ENCODE measurements at regions not wholly inside any gene's neighbourhood (a gene's known extent, or its start where the extent isn't known, plus 50 kb on each side); places are given as distances from the start of the nearest gene placed in this dataset.

DNA sequence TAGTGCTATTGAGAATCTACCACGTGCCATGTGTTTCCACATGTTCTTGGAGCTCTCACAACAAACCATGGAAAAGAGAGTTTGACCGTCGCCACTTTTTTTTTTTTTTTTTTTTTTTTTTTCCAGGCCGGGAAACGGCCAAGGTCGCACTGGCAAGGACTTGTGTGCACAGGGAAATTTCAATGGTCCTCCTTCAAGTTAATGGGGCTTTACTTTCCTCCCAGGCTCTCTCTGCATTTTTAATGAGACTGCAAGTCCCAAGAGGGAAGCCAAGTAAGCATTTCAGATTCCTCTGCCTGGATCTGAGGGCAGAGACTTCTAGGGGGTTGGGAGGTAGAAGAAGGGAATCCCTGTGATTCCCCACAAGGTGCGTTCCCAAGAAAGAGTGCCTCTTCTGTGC lies 94.7 kb upstream of the MPHOSPH6 start:
- no peak overlapping the region for H3K27ac ChIP-seq
- H3K9ac ChIP-seq, result no peak overlapping the region
- H4K20me1 ChIP-seq, result no peaks in the 10 kb centered on the region
- TF ChIP-seq Cebpa-rat (IDR thresholded peaks at IDR 0.05), result no peak
- H3K4me1 ChIP-seq, result no peaks in the 10 kb centered on the region
- no peak overlapping the region for H3K4me3 ChIP-seq
- H3K36me3 ChIP-seq, result no peaks in the 10 kb centered on the region
- peaks cover 10% of the 10 kb centered on the region for H3K9me3 ChIP-seq
- H3K4me2 ChIP-seq, result no peak overlapping the region
- no peaks in the 10 kb centered on the region for H3K27me3 ChIP-seq

- H3K9me3 ChIP-seq, result peaks cover 17% of the 10 kb centered on the region
- no peak for TF ChIP-seq Cebpa-rat (IDR thresholded peaks at IDR 0.05)
- no peaks in the 10 kb centered on the region for H3K4me1 ChIP-seq
- H3K4me3 ChIP-seq, result no peak overlapping the region
- H4K20me1 ChIP-seq, result no peaks in the 10 kb centered on the region
- H3K4me2 ChIP-seq, result no peak overlapping the region
- H3K27ac ChIP-seq, result no peak overlapping the region
- no peak overlapping the region for H3K9ac ChIP-seq
- no peaks in the 10 kb centered on the region for H3K36me3 ChIP-seq
- H3K27me3 ChIP-seq, result no peaks in the 10 kb centered on the region
Observed at GRCh38 chr16:82263521-82264143, 93.6 kb upstream of the MPHOSPH6 start.

DNA sequence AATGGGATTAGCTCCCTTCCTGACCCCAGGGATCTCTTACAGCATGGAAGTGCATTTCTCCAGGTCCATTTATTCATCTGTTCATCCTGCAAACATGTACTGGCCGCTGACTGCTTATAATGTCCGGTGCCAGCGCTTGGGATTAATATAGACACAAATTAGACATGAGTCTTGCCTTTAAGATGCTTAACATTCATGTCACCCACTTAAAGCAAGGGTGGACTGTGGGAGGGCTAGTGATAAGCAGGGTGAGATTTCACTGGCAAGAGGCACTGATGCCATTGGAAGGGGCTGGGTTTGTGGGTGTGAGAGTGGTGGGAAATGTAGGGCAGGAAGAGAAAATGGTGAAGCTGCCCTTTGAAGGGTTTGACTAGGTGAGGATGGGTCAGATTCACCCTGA lies 92.2 kb upstream of the MPHOSPH6 start:
- no peaks in the 10 kb centered on the region for H3K36me3 ChIP-seq
- H3K9ac ChIP-seq, result no peak overlapping the region
- TF ChIP-seq Cebpa-rat (IDR thresholded peaks at IDR 0.05), result no peak
- H3K9me3 ChIP-seq, result peaks cover 17% of the 10 kb centered on the region
- no peaks in the 10 kb centered on the region for H4K20me1 ChIP-seq
- H3K27ac ChIP-seq, result no peak overlapping the region
- no peaks in the 10 kb centered on the region for H3K4me1 ChIP-seq
- H3K4me2 ChIP-seq, result no peak overlapping the region
- no peaks in the 10 kb centered on the region for H3K27me3 ChIP-seq
- no peak overlapping the region for H3K4me3 ChIP-seq

DNA sequence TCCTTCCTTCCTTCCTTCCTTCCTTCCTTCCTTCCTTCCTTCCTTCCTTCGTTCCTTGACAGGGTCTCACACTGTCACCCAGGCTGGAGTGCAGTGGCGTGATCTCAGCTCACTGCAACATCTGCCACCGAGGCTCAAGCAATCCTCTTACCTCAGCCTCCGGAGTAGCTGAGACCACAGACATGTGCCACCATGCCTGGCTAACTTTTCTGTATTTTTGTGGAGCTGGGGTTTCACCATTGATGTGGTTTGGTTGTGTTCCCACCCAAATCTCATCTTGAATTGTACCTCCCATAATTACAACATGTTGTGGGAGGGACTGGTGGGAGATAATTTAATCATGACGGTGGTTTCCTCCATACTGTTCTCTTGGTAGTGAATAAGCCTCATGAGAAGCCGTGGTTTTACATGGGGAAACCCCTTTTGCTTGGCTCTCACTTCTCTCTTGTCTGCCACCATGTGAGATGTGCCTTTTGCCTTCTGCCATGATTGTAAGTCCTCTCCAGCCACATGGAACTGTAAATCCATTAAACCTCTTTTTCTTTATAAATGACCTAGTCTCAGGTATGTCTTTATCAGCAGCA lies 90.3 kb upstream of the MPHOSPH6 start:
- Histone ChIP-seq H3K27me3 (no peaks in the 10 kb centered on the region), H3K27ac (no peak overlapping the region), H3K36me3 (no peaks in the 10 kb centered on the region), H4K20me1 (no peaks in the 10 kb centered on the region), H3K4me2 (no peak overlapping the region), H3K4me3 (no peak overlapping the region), H3K9ac (no peak overlapping the region), H3K4me1 (no peaks in the 10 kb centered on the region), H3K9me3 (peaks cover 17% of the 10 kb centered on the region)
- no peak for TF ChIP-seq Cebpa-rat (IDR thresholded peaks at IDR 0.05)

GRCh38 chr16:82259731-82260130 lies 89.7 kb upstream of the MPHOSPH6 start:
- Histone ChIP-seq H4K20me1 (no peaks in the 10 kb centered on the region), H3K4me3 (no peak overlapping the region), H3K27ac (no peak overlapping the region), H3K36me3 (no peaks in the 10 kb centered on the region), H3K27me3 (no peaks in the 10 kb centered on the region), H3K9ac (no peak overlapping the region), H3K4me1 (no peaks in the 10 kb centered on the region), H3K9me3 (peaks cover 17% of the 10 kb centered on the region), H3K4me2 (no peak overlapping the region)
- no peak for TF ChIP-seq Cebpa-rat (IDR thresholded peaks at IDR 0.05)

DNA sequence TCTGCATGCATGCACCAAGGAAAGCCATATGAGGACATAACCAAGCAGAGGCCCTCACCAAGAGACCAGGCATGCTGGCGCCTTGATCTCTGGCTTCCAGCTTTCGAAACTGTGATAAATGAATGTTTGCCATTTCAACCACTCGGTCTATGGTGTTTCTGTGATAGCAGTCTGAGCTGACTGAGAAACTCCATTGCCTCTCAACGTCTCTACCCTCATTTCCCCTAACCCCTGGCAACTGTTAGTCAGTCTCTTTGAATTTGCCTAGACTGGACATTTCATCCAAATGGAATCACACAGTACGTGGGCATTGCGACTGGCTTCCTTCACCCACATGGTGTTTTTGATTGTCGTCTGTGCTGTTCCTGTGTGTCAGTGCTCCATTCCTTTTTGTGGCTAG lies 88.0 kb upstream of the MPHOSPH6 start:
- Histone ChIP-seq H3K27ac (no peak overlapping the region), H3K9me3 (peaks cover 17% of the 10 kb centered on the region), H3K4me1 (no peaks in the 10 kb centered on the region), H3K4me2 (no peak overlapping the region), H4K20me1 (no peaks in the 10 kb centered on the region), H3K9ac (no peak overlapping the region), H3K36me3 (no peaks in the 10 kb centered on the region), H3K27me3 (no peaks in the 10 kb centered on the region), H3K4me3 (no peak overlapping the region)
- TF ChIP-seq Cebpa-rat (IDR thresholded peaks at IDR 0.05), result no peak

GRCh38 chr16:82252582-82252981 lies 82.6 kb upstream of the MPHOSPH6 start:
- no peak overlapping the region for H3K9ac ChIP-seq

GRCh38 chr16:82248677-82249076 lies 78.7 kb upstream of the MPHOSPH6 start:
- Histone ChIP-seq H3K4me2 (no peak overlapping the region), H3K9ac (no peak overlapping the region), H4K20me1 (no peaks in the 10 kb centered on the region), H3K36me3 (no peaks in the 10 kb centered on the region), H3K9me3 (peaks cover 8% of the 10 kb centered on the region; the same call in 1 of the 2 replicates), H3K4me1 (no peaks in the 10 kb centered on the region), H3K4me3 (no peak overlapping the region), H3K27ac (no peak overlapping the region), H3K27me3 (no peaks in the 10 kb centered on the region)
- no peak for TF ChIP-seq Cebpa-rat (IDR thresholded peaks at IDR 0.05)

More at GRCh38 chr16:82252582-82252981, 82.6 kb upstream of the MPHOSPH6 start:
- Histone ChIP-seq H3K27me3 (no peaks in the 10 kb centered on the region), H4K20me1 (no peaks in the 10 kb centered on the region), H3K4me3 (no peak overlapping the region), H3K4me2 (no peak overlapping the region), H3K9me3 (no peaks in the 10 kb centered on the region), H3K27ac (no peak overlapping the region), H3K36me3 (no peaks in the 10 kb centered on the region), H3K4me1 (no peaks in the 10 kb centered on the region)
- TF ChIP-seq Cebpa-rat (IDR thresholded peaks at IDR 0.05), result no peak

- no peak overlapping the region for H3K9ac ChIP-seq
- TF ChIP-seq Cebpa-rat (IDR thresholded peaks at IDR 0.05), result no peak
- no peaks in the 10 kb centered on the region for H4K20me1 ChIP-seq
Observed at GRCh38 chr16:82248012-82248656, 78.1 kb upstream of the MPHOSPH6 start.

GRCh38 chr16:82242201-82242600 lies 72.2 kb upstream of the MPHOSPH6 start:
- Histone ChIP-seq H3K9me3 (peaks cover 12% of the 10 kb centered on the region; the same call in 1 of the 2 replicates), H3K4me3 (no peak overlapping the region), H3K4me1 (no peaks in the 10 kb centered on the region), H4K20me1 (no peaks in the 10 kb centered on the region), H3K4me2 (no peak overlapping the region), H3K36me3 (no peaks in the 10 kb centered on the region), H3K27ac (no peak overlapping the region), H3K27me3 (no peaks in the 10 kb centered on the region), H3K9ac (no peak overlapping the region)
- TF ChIP-seq Cebpa-rat (IDR thresholded peaks at IDR 0.05), result no peak

More at GRCh38 chr16:82248012-82248656, 78.1 kb upstream of the MPHOSPH6 start:
- Histone ChIP-seq H3K4me1 (no peaks in the 10 kb centered on the region), H3K27ac (no peak overlapping the region), H3K4me3 (no peak overlapping the region), H3K27me3 (no peaks in the 10 kb centered on the region), H3K4me2 (no peak overlapping the region), H3K9me3 (peaks cover 12% of the 10 kb centered on the region; the same call in 1 of the 2 replicates), H3K36me3 (no peaks in the 10 kb centered on the region)

All from BLaER1 (cell line).